ENCODE measurements at regions not wholly inside any gene's neighbourhood (a gene's known extent, or its start where the extent isn't known, plus 50 kb on each side); places are given as distances from the start of the nearest gene placed in this dataset.

- CTCF ChIA-PET, result no interaction called here
These were observed 255.8 kb downstream of the GLRX3 start for GRCh38 chr10:130392031-130392430.

GRCh38 chr10:130393342-130393741, 257.2 kb downstream of the GLRX3 start:
- H3K36me3 ChIP-seq (ENCODE audit: control insufficient read depth in 2 of 2, extremely low read depth in 1 of 2, insufficient read depth in 1 of 2, low read length in 1 of 2), result no peaks in the 10 kb centered on the region
- POLR2A ChIA-PET, result no interaction called here
- ATAC-seq (replicated peaks in 1 of 4) (no peak), DNase-seq (no peak)
- no peak overlapping the region for H3K4me3 ChIP-seq (ENCODE audit: control insufficient read depth in 1 of 2, extremely low read depth in 1 of 2, low read length in 1 of 2)
- no peak overlapping the region for H3K4me3 Mint-ChIP-seq
- no peaks in the 10 kb centered on the region for H3K9me3 ChIP-seq
- peaks cover 12 to 26% (median 22%) of the 10 kb centered on the region in 3 donors for H3K9me3 Mint-ChIP-seq
- no peaks in the 10 kb centered on the region for H3K4me1 ChIP-seq (ENCODE audit: control insufficient read depth in 1 of 2, extremely low read depth in 1 of 2, insufficient read depth in 2 of 2, low read length in 2 of 2)
- H3K36me3 Mint-ChIP-seq, result no peaks in the 10 kb centered on the region
- CTCF ChIA-PET, result no interaction called here
- no peak overlapping the region for H3K27ac Mint-ChIP-seq
- H3K27me3 Mint-ChIP-seq, result peaks cover 10 to 18% of the 10 kb centered on the region in 2 donors
- H3K4me1 Mint-ChIP-seq, result no peaks in the 10 kb centered on the region
- H3K27ac ChIP-seq (ENCODE audit: low read length), result no peak overlapping the region
- WGBS (ENCODE audit: insufficient coverage), result 87% methylated on average over 3 of the region's 4 CpGs
- peaks cover 0 to 12% of the 10 kb centered on the region in 2 experiments for H3K27me3 ChIP-seq (replicated peaks in 1 of 2; ENCODE audit: control insufficient read depth in 2 of 2, extremely low read depth in 1 of 2, insufficient read depth in 2 of 2, low read length in 1 of 2)

More at GRCh38 chr10:130392031-130392430, 255.8 kb downstream of the GLRX3 start:
- Histone ChIP-seq H3K9me3 (no peaks in the 10 kb centered on the region), H3K4me1 (ENCODE audit: control insufficient read depth in 1 of 2, extremely low read depth in 1 of 2, insufficient read depth in 2 of 2, low read length in 2 of 2) (no peaks in the 10 kb centered on the region), H3K4me3 (ENCODE audit: control insufficient read depth in 1 of 2, extremely low read depth in 1 of 2, low read length in 1 of 2) (no peak overlapping the region), H3K36me3 (ENCODE audit: control insufficient read depth in 2 of 2, extremely low read depth in 1 of 2, insufficient read depth in 1 of 2, low read length in 1 of 2) (no peaks in the 10 kb centered on the region), H3K27me3 (replicated peaks in 1 of 2; ENCODE audit: control insufficient read depth in 2 of 2, extremely low read depth in 1 of 2, insufficient read depth in 2 of 2, low read length in 1 of 2) (peaks cover 0 to 12% of the 10 kb centered on the region in 2 experiments), H3K27ac (ENCODE audit: low read length) (no peak overlapping the region)
- no peak for DNase-seq
- no peak for ATAC-seq (replicated peaks in 1 of 4)
- Mint-ChIP-seq H3K27me3 (peaks cover 10 to 18% of the 10 kb centered on the region in 2 donors), H3K9me3 (peaks cover 11 to 25% (median 25%) of the 10 kb centered on the region in 3 donors), H3K4me3 (no peak overlapping the region), H3K36me3 (no peaks in the 10 kb centered on the region), H3K4me1 (no peaks in the 10 kb centered on the region), H3K27ac (no peak overlapping the region)
- WGBS (ENCODE audit: insufficient coverage), result 82% methylated on average over 9 of the region's 10 CpGs
- POLR2A ChIA-PET, result no interaction called here

GRCh38 chr10:130394832-130395231, 258.6 kb downstream of the GLRX3 start:
- H3K4me1 Mint-ChIP-seq, result no peaks in the 10 kb centered on the region

DNA sequence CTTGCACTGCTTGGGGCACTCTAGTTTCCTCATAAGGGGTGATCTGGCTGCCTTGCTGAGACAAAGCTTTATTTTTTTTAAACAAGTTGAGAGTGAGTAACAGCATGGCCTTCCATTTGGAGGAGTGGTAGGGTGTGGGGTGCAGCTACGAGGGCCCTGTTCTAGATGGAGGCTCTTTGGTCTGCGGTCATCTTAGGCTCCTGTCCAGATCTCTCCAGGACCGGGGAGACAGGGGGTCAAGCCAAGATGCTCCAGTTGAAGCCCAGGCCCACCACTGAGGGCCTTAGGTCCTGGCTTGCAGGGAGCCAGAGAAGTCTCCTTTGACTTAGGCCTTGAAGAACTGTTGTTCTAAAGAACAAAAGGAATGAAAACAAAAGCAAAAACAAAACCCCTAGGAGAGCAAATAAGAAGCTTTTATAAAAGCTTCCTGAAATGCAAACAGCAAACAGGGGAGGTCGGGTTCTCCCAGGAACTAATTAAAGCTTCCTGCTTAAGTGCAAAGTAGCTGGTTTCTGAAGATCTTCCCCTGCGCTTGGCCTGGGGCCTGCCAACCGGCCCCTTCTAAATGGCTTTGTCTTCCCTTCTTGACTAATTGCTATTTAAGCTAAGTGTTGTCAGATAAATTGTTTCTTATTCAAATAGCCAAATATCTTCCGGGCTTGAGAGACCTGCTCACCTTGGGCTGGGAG, 259.2 kb downstream of the GLRX3 start:
- peaks cover 16 to 26% (median 23%) of the 10 kb centered on the region in 3 donors for H3K9me3 Mint-ChIP-seq

More at GRCh38 chr10:130394832-130395231, 258.6 kb downstream of the GLRX3 start:
- Mint-ChIP-seq H3K27ac (no peak overlapping the region), H3K4me3 (no peak overlapping the region), H3K9me3 (peaks cover 16 to 26% (median 23%) of the 10 kb centered on the region in 3 donors), H3K27me3 (peaks cover 10 to 11% of the 10 kb centered on the region in 2 donors), H3K36me3 (no peaks in the 10 kb centered on the region)
- DNase-seq, result no peak
- CTCF ChIA-PET, result interaction anchor here in 1 of 2 donors (0.8 kb wide), 1 partner anchor 811 kb away, joined by 3 read pairs; no protein-coding TSS in a partner anchor
- Histone ChIP-seq H3K36me3 (ENCODE audit: control insufficient read depth in 2 of 2, extremely low read depth in 1 of 2, insufficient read depth in 1 of 2, low read length in 1 of 2) (no peaks in the 10 kb centered on the region), H3K4me1 (ENCODE audit: control insufficient read depth in 1 of 2, extremely low read depth in 1 of 2, insufficient read depth in 2 of 2, low read length in 2 of 2) (no peaks in the 10 kb centered on the region), H3K27me3 (replicated peaks in 1 of 2; ENCODE audit: control insufficient read depth in 2 of 2, extremely low read depth in 1 of 2, insufficient read depth in 2 of 2, low read length in 1 of 2) (peaks cover 0 to 11% of the 10 kb centered on the region in 2 experiments), H3K9me3 (no peaks in the 10 kb centered on the region), H3K27ac (ENCODE audit: low read length) (no peak overlapping the region), H3K4me3 (ENCODE audit: control insufficient read depth in 1 of 2, extremely low read depth in 1 of 2, low read length in 1 of 2) (no peak overlapping the region)
- POLR2A ChIA-PET, result no interaction called here
- 74% methylated on average over 5 of the region's 7 CpGs for WGBS (ENCODE audit: insufficient coverage)
- no peak for ATAC-seq (replicated peaks in 1 of 4)

GRCh38 chr10:130396044-130396443, 259.9 kb downstream of the GLRX3 start:
- H3K4me3 ChIP-seq (ENCODE audit: control insufficient read depth in 1 of 2, extremely low read depth in 1 of 2, low read length in 1 of 2), result no peak overlapping the region
- no peak overlapping the region for H3K27ac ChIP-seq (ENCODE audit: low read length)
- DNase-seq, result no peak
- H3K36me3 Mint-ChIP-seq, result no peaks in the 10 kb centered on the region
- H3K9me3 Mint-ChIP-seq, result peaks cover 11 to 23% (median 23%) of the 10 kb centered on the region in 3 donors
- H3K27ac Mint-ChIP-seq, result no peak overlapping the region
- no peak overlapping the region for H3K4me3 Mint-ChIP-seq
- no peaks in the 10 kb centered on the region for H3K4me1 ChIP-seq (ENCODE audit: control insufficient read depth in 1 of 2, extremely low read depth in 1 of 2, insufficient read depth in 2 of 2, low read length in 2 of 2)
- no peak for ATAC-seq (replicated peaks in 1 of 4)
- WGBS (ENCODE audit: insufficient coverage), result 93% methylated on average over 3 of the region's 5 CpGs
- H3K27me3 ChIP-seq (replicated peaks in 1 of 2; ENCODE audit: control insufficient read depth in 2 of 2, extremely low read depth in 1 of 2, insufficient read depth in 2 of 2, low read length in 1 of 2), result peaks cover 0 to 9% of the 10 kb centered on the region in 2 experiments
- H3K4me1 Mint-ChIP-seq, result no peaks in the 10 kb centered on the region
- no peaks in the 10 kb centered on the region for H3K36me3 ChIP-seq (ENCODE audit: control insufficient read depth in 2 of 2, extremely low read depth in 1 of 2, insufficient read depth in 1 of 2, low read length in 1 of 2)
- POLR2A ChIA-PET, result no interaction called here
- H3K9me3 ChIP-seq, result no peaks in the 10 kb centered on the region
- CTCF ChIA-PET, result no interaction called here
- peaks cover 4 to 9% of the 10 kb centered on the region in 2 donors for H3K27me3 Mint-ChIP-seq

More for the DNA sequence above, 259.2 kb downstream of the GLRX3 start:
- H3K36me3 Mint-ChIP-seq, result no peaks in the 10 kb centered on the region
- CTCF ChIA-PET, result interaction anchor here in 1 of 2 donors (0.8 kb wide), 1 partner anchor 811 kb away, joined by 3 read pairs; no protein-coding TSS in a partner anchor
- no peaks in the 10 kb centered on the region for H3K4me1 ChIP-seq (ENCODE audit: control insufficient read depth in 1 of 2, extremely low read depth in 1 of 2, insufficient read depth in 2 of 2, low read length in 2 of 2)
- H3K9me3 ChIP-seq, result no peaks in the 10 kb centered on the region
- peaks cover 10 to 11% of the 10 kb centered on the region in 2 donors for H3K27me3 Mint-ChIP-seq
- no peaks in the 10 kb centered on the region for H3K4me1 Mint-ChIP-seq
- no peak overlapping the region for H3K27ac Mint-ChIP-seq
- DNase-seq, result no peak
- POLR2A ChIA-PET, result no interaction called here
- H3K4me3 Mint-ChIP-seq, result no peak overlapping the region
- H3K4me3 ChIP-seq (ENCODE audit: control insufficient read depth in 1 of 2, extremely low read depth in 1 of 2, low read length in 1 of 2), result no peak overlapping the region
- 90% methylated on average over 2 of the region's 7 CpGs for WGBS (ENCODE audit: insufficient coverage)
- no peaks in the 10 kb centered on the region for H3K36me3 ChIP-seq (ENCODE audit: control insufficient read depth in 2 of 2, extremely low read depth in 1 of 2, insufficient read depth in 1 of 2, low read length in 1 of 2)
- peaks cover 0 to 9% of the 10 kb centered on the region in 2 experiments for H3K27me3 ChIP-seq (replicated peaks in 1 of 2; ENCODE audit: control insufficient read depth in 2 of 2, extremely low read depth in 1 of 2, insufficient read depth in 2 of 2, low read length in 1 of 2)
- no peak overlapping the region for H3K27ac ChIP-seq (ENCODE audit: low read length)
- ATAC-seq (replicated peaks in 1 of 4), result no peak

DNA sequence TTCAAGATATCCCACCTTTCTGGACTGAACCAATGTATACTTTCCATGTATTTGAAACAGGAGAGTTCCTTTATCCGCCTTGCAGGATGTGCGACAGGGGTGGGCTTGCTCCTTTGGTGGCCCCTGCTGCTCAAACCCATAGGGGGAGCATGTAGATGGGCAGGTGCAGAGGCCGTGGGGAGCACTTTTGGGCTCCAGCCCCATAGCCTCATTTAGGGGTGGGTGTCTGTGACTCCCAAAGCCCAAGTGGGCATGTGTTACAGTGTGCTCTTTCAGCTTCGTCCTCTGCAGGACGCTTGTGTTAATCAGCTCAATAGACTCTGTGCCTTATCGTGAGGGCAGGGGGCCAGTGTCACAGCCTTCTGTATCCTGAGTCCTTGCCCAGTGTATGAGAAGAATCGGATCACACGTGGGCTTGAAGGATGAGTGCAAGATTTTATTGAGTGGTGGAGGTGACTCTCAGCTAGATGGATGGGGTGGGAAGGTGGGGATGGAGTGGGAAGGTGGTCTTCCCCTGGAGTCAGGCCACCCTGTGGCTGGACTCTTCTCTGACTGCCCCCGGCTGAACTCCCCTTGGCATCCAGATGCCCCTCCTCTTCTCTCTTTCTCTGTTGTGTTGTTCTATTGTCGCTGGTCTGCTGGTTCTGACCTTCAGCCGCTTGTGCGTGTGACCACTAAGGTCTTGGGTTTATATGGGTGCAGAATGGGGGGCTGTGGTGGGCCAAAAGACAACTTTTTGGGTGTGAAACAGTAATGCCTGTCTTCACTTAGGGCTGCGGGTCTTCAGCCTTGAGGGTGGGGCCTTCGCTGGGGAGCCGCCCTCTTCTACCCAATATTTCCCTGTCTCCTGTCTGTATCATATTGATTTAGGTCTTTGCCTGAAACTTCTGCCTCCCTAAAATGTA, 262.2 kb downstream of the GLRX3 start:
- peaks cover 11 to 22% (median 19%) of the 10 kb centered on the region in 3 donors for H3K9me3 Mint-ChIP-seq

More for the DNA sequence above, 262.2 kb downstream of the GLRX3 start:
- DNase-seq (no peak), ATAC-seq (replicated peaks in 1 of 4) (no peak)
- H3K4me3 Mint-ChIP-seq, result no peak overlapping the region
- ChIA-PET POLR2A (no interaction called here), CTCF (no interaction called here)
- H3K4me1 Mint-ChIP-seq, result no peaks in the 10 kb centered on the region
- H3K4me3 ChIP-seq (ENCODE audit: control insufficient read depth in 1 of 2, extremely low read depth in 1 of 2, low read length in 1 of 2), result no peak overlapping the region
- no peak overlapping the region for H3K27ac Mint-ChIP-seq
- no peaks in the 10 kb centered on the region for H3K4me1 ChIP-seq (ENCODE audit: control insufficient read depth in 1 of 2, extremely low read depth in 1 of 2, insufficient read depth in 2 of 2, low read length in 2 of 2)
- WGBS (ENCODE audit: insufficient coverage), result 76% methylated on average over 5 of the region's 15 CpGs
- peaks cover 0 to 7% of the 10 kb centered on the region in 2 experiments for H3K27me3 ChIP-seq (replicated peaks in 1 of 2; ENCODE audit: control insufficient read depth in 2 of 2, extremely low read depth in 1 of 2, insufficient read depth in 2 of 2, low read length in 1 of 2)
- H3K27me3 Mint-ChIP-seq, result peaks cover 0 to 2% of the 10 kb centered on the region in 2 donors
- no peaks in the 10 kb centered on the region for H3K9me3 ChIP-seq
- no peaks in the 10 kb centered on the region for H3K36me3 ChIP-seq (ENCODE audit: control insufficient read depth in 2 of 2, extremely low read depth in 1 of 2, insufficient read depth in 1 of 2, low read length in 1 of 2)
- H3K36me3 Mint-ChIP-seq, result no peaks in the 10 kb centered on the region
- H3K27ac ChIP-seq (ENCODE audit: low read length), result no peak overlapping the region

All from T-cell (primary cell).